Endodermal cell (in vitro differentiated cells): ENCODE measurements at regions not wholly inside any gene's neighbourhood (a gene's known extent, or its start where the extent isn't known, plus 50 kb on each side); places are given as distances from the start of the nearest gene placed in this dataset.

ENCODE experiments used
- DNase-seq: peaks from one replicate; pipeline ENCODE4 v3.0.0-alpha.2; 2017
- H3K27ac ChIP-seq: 2 replicates; pipeline ENCODE4 v1.5.1; 2013; ENCODE audit warnings: mild to moderate bottlenecking, low read depth, low read length, moderate library complexity
- H3K27me3 ChIP-seq: 2 replicates; pipeline ENCODE4 v1.6.1; 2013; ENCODE audit warnings: mild to moderate bottlenecking, low read length, moderate library complexity; ENCODE audit not compliant: insufficient read depth, control insufficient read depth, poor library complexity, severe bottlenecking
- H3K36me3 ChIP-seq: 2 replicates; pipeline ENCODE4 v1.7.0; 2013; ENCODE audit warnings: mild to moderate bottlenecking, low read length, moderate library complexity; ENCODE audit not compliant: control insufficient read depth, insufficient read depth
- H3K4me1 ChIP-seq: one replicate; pipeline ENCODE4 v1.7.0; 2013; ENCODE audit warnings: low read length; ENCODE audit not compliant: control insufficient read depth, insufficient read depth
- H3K4me3 ChIP-seq: 2 replicates; pipeline ENCODE4 v1.5.1; 2013; ENCODE audit warnings: mild to moderate bottlenecking, low read length, moderate library complexity
- H3K9ac ChIP-seq: 2 replicates; pipeline ENCODE4 v1.6.1; 2013; ENCODE audit warnings: mild to moderate bottlenecking, low read length, moderate library complexity; ENCODE audit not compliant: poor library complexity, severe bottlenecking; ENCODE audit errors: extremely low read depth
- H3K9me3 ChIP-seq: 2 replicates; pipeline ENCODE4 v1.6.1; 2013; ENCODE audit warnings: mild to moderate bottlenecking, low read length, moderate library complexity; ENCODE audit not compliant: control insufficient read depth
- H3K27ac Mint-ChIP-seq: 2 replicates; pipeline ENCODE4 v1.8.0; 2020; ENCODE audit warnings: mixed read lengths
- H3K27me3 Mint-ChIP-seq: 2 replicates; pipeline ENCODE4 v1.8.0; 2021; ENCODE audit warnings: mild to moderate bottlenecking, mixed read lengths; ENCODE audit not compliant: insufficient read depth
- H3K36me3 Mint-ChIP-seq: 2 replicates; pipeline ENCODE4 v1.8.0; 2020; ENCODE audit warnings: low read depth, mixed read lengths
- H3K4me1 Mint-ChIP-seq: 2 replicates; pipeline ENCODE4 v1.8.0; 2020; ENCODE audit warnings: mixed read lengths
- H3K4me3 Mint-ChIP-seq: 2 replicates; pipeline ENCODE4 v1.8.0; 2020; ENCODE audit warnings: mild to moderate bottlenecking, moderate library complexity, mixed read lengths
- H3K9me3 Mint-ChIP-seq: 2 replicates; pipeline ENCODE4 v1.8.0; 2020; ENCODE audit warnings: mild to moderate bottlenecking, mixed read lengths
- WGBS, 2 experiments: methylation state at CpG; one replicate each; pipeline versions ENCODE4 v1.1.5 to v1.1.7; 2013; ENCODE audit warnings: missing lambda C conversion rate in 2 of 2, mixed read lengths in 1 of 2; ENCODE audit not compliant: insufficient coverage in 1 of 2, insufficient read length in 1 of 2; 5-methylcytosine and 5-hydroxymethylcytosine counted together
- TF ChIP-seq, protein P1 (sequence below): fragments of 200-600 bp; sonication (generic); conservative IDR thresholded peaks from 2 replicates; pipeline ENCODE4 v1.5.0; 2021; ENCODE audit warnings: antibody characterized with exemption, mild to moderate bottlenecking

DNA sequence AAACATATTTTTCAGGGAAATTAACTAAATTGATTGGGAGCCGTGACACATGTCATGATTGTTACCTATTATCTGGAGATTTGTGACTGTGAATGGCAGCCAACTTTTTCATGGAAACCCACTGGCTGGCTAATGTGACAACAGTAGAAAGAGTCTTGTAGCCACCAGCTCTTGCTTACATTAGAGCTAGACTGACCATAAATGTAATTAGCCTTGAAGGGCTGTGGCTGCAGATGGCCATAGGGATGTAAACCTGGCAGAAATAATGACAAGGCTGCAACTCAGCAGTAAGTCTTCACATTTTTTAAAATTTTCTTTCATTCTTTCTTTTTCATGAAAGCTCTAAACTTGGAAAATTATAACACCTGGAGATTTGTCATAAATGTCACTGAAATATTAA, 168.2 kb upstream of the ROBO2 start:
- no peaks in the 10 kb centered on the region for H3K9me3 Mint-ChIP-seq
- no peaks in the 10 kb centered on the region for H3K36me3 Mint-ChIP-seq
- H3K27me3 Mint-ChIP-seq: no peaks in the 10 kb centered on the region
- Histone ChIP-seq H3K4me1 (peaks cover 3% of the 10 kb centered on the region), H3K27me3 (no peaks in the 10 kb centered on the region), H3K27ac (no peak overlapping the region), H3K36me3 (no peaks in the 10 kb centered on the region), H3K9me3 (peaks cover 7% of the 10 kb centered on the region), H3K9ac (no peak overlapping the region), H3K4me3 (no peak overlapping the region)
- WGBS, 2 experiments: 96% methylated on average over 1 of the region's 1 CpG; no CpG with 5 or more reads in 1 of the 2 experiments
- H3K27ac Mint-ChIP-seq: no peak overlapping the region
- DNase-seq: no peak
- peaks cover 10% of the 10 kb centered on the region for H3K4me1 Mint-ChIP-seq
- H3K4me3 Mint-ChIP-seq: no peak overlapping the region
- TF ChIP-seq, protein P1, sequence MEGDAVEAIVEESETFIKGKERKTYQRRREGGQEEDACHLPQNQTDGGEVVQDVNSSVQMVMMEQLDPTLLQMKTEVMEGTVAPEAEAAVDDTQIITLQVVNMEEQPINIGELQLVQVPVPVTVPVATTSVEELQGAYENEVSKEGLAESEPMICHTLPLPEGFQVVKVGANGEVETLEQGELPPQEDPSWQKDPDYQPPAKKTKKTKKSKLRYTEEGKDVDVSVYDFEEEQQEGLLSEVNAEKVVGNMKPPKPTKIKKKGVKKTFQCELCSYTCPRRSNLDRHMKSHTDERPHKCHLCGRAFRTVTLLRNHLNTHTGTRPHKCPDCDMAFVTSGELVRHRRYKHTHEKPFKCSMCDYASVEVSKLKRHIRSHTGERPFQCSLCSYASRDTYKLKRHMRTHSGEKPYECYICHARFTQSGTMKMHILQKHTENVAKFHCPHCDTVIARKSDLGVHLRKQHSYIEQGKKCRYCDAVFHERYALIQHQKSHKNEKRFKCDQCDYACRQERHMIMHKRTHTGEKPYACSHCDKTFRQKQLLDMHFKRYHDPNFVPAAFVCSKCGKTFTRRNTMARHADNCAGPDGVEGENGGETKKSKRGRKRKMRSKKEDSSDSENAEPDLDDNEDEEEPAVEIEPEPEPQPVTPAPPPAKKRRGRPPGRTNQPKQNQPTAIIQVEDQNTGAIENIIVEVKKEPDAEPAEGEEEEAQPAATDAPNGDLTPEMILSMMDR: no peak

GRCh38 chr3:76872999-76873398, 166.9 kb upstream of the ROBO2 start:
- no peaks in the 10 kb centered on the region for H3K9me3 Mint-ChIP-seq
- H3K4me1 ChIP-seq: peaks cover 3% of the 10 kb centered on the region
- no peak for DNase-seq
- no CpG with 5 or more reads among the region's 1 CpG for WGBS, 2 experiments
- H3K4me3 ChIP-seq: no peak overlapping the region
- H3K36me3 Mint-ChIP-seq: no peaks in the 10 kb centered on the region
- peaks cover 10% of the 10 kb centered on the region for H3K4me1 Mint-ChIP-seq
- no peak overlapping the region for H3K27ac Mint-ChIP-seq
- no peaks in the 10 kb centered on the region for H3K36me3 ChIP-seq
- H3K27me3 ChIP-seq: no peaks in the 10 kb centered on the region
- TF ChIP-seq, protein P1: no peak
- no peak overlapping the region for H3K27ac ChIP-seq
- no peak overlapping the region for H3K9ac ChIP-seq
- H3K27me3 Mint-ChIP-seq: no peaks in the 10 kb centered on the region
- H3K4me3 Mint-ChIP-seq: no peak overlapping the region
- H3K9me3 ChIP-seq: peaks cover 7% of the 10 kb centered on the region

- no peak for DNase-seq
- H3K27me3 Mint-ChIP-seq: no peaks in the 10 kb centered on the region
- WGBS, 2 experiments: 90 to 93% methylated on average over 2 to 10 of the region's 10 CpGs
Measured at GRCh38 chr3:76873532-76874242, 166.2 kb upstream of the ROBO2 start.

More at GRCh38 chr3:76873532-76874242, 166.2 kb upstream of the ROBO2 start:
- Mint-ChIP-seq H3K9me3 (no peaks in the 10 kb centered on the region), H3K4me3 (no peak overlapping the region), H3K27ac (peak overlapping the region; percentile 15), H3K4me1 (peaks cover 10% of the 10 kb centered on the region), H3K36me3 (no peaks in the 10 kb centered on the region)
- H3K9me3 ChIP-seq: peaks cover 7% of the 10 kb centered on the region
- no peak overlapping the region for H3K4me3 ChIP-seq
- H3K36me3 ChIP-seq: no peaks in the 10 kb centered on the region
- no peaks in the 10 kb centered on the region for H3K27me3 ChIP-seq
- no peak overlapping the region for H3K27ac ChIP-seq
- no peak overlapping the region for H3K9ac ChIP-seq
- peaks cover 3% of the 10 kb centered on the region for H3K4me1 ChIP-seq
- TF ChIP-seq, protein P1: no peak
